Neuronal stem cell (in vitro differentiated cells): ENCODE measurements at regions not wholly inside any gene's neighbourhood (a gene's known extent, or its start where the extent isn't known, plus 50 kb on each side); places are given as distances from the start of the nearest gene placed in this dataset. TPM values are rescaled to one million over a fixed set of nuclear protein-coding genes. Genes with fewer than 3 reads are reported as not detected.

Experiments
- DNase-seq: peaks from one replicate; pipeline ENCODE4 v3.0.0-alpha.2; 2013; ENCODE audit warnings: low spot score
- H2AFZ ChIP-seq: one replicate; pipeline ENCODE4 v1.6.1; 2013; ENCODE audit warnings: mild to moderate bottlenecking, low read length, inconsistent platforms
- H2AK5ac ChIP-seq: 2 replicates; pipeline ENCODE4 v1.6.1; 2013; ENCODE audit warnings: low read depth, mild to moderate bottlenecking, inconsistent platforms, low read length, moderate library complexity, mixed read lengths
- H2BK120ac ChIP-seq: 2 replicates; pipeline ENCODE4 v1.6.1; 2013; ENCODE audit warnings: low read depth, mild to moderate bottlenecking, inconsistent platforms, low read length, moderate library complexity, mixed read lengths
- H2BK12ac ChIP-seq: one replicate; pipeline ENCODE4 v1.6.1; 2013; ENCODE audit warnings: low read length, inconsistent platforms
- H2BK15ac ChIP-seq: 2 replicates; pipeline ENCODE4 v1.6.1; 2013; ENCODE audit warnings: mild to moderate bottlenecking, low read length, inconsistent platforms, mixed read lengths
- H2BK5ac ChIP-seq: one replicate; pipeline ENCODE4 v1.6.1; 2013; ENCODE audit warnings: inconsistent platforms, mild to moderate bottlenecking, low read length, moderate library complexity
- H3K14ac ChIP-seq: one replicate; pipeline ENCODE4 v1.6.1; 2013; ENCODE audit warnings: low read length, inconsistent platforms
- H3K18ac ChIP-seq: 2 replicates; pipeline ENCODE4 v1.6.1; 2013; ENCODE audit warnings: low read length, inconsistent platforms
- H3K23ac ChIP-seq: 2 replicates; pipeline ENCODE4 v1.6.1; 2013; ENCODE audit warnings: low read depth, mild to moderate bottlenecking, mixed read lengths, low read length, inconsistent platforms; ENCODE audit not compliant: poor library complexity
- H3K27ac ChIP-seq: replicated peaks from 3 replicates; pipeline ENCODE4 v1.5.1; 2013; ENCODE audit warnings: low read length, inconsistent platforms
- H3K27me3 ChIP-seq, 3 experiments: 2 replicates each; pipeline ENCODE4 v1.6.1; 2013; ENCODE audit warnings: low read length in 3 of 3, mild to moderate bottlenecking in 2 of 3, inconsistent platforms in 1 of 3, low read depth in 1 of 3, mixed read lengths in 1 of 3, moderate library complexity in 1 of 3; ENCODE audit not compliant: control insufficient read depth in 3 of 3, insufficient read depth in 3 of 3
- H3K36me3 ChIP-seq, 2 donors: replicated peaks in 1 of 2; 2 replicates each; pipeline ENCODE4 v1.6.1; 2013; ENCODE audit warnings: low read length in 2 of 2; ENCODE audit not compliant: control insufficient read depth in 2 of 2, insufficient read depth in 2 of 2
- H3K4ac ChIP-seq: 2 replicates; pipeline ENCODE4 v1.6.1; 2013; ENCODE audit warnings: inconsistent platforms, mild to moderate bottlenecking, low read length, moderate library complexity
- H3K4me1 ChIP-seq, 2 donors: 1 replicate in 1 of 2; 2 replicates in 1 of 2; pipeline ENCODE4 v1.6.1; 2013; ENCODE audit warnings: low read length in 2 of 2, low read depth in 1 of 2; ENCODE audit not compliant: control insufficient read depth in 2 of 2, insufficient read depth in 1 of 2
- H3K4me2 ChIP-seq: one replicate; pipeline ENCODE4 v1.6.1; 2013; ENCODE audit warnings: mild to moderate bottlenecking, low read length, inconsistent platforms; ENCODE audit not compliant: insufficient read depth, poor library complexity, severe bottlenecking
- H3K4me3 ChIP-seq, 2 donors: 2 replicates each; pipeline ENCODE4 v1.5.1; 2013; ENCODE audit warnings: low read length in 2 of 2, mild to moderate bottlenecking in 2 of 2, inconsistent platforms in 1 of 2, moderate library complexity in 1 of 2
- H3K79me1 ChIP-seq: one replicate; pipeline ENCODE4 v1.6.1; 2013; ENCODE audit warnings: low read depth, mild to moderate bottlenecking, inconsistent platforms, low read length, moderate library complexity
- H3K9ac ChIP-seq: one replicate; pipeline ENCODE4 v1.6.1; 2013; ENCODE audit warnings: mild to moderate bottlenecking, low read depth, low read length, inconsistent platforms; ENCODE audit not compliant: poor library complexity
- H3K9me3 ChIP-seq, 2 donors: replicated peaks in 1 of 2; 2 replicates each; pipeline versions ENCODE3 to v1.6.1; 2013; ENCODE audit warnings: low read length in 2 of 2, mild to moderate bottlenecking in 2 of 2, inconsistent platforms in 1 of 2, low read depth in 1 of 2, mixed read lengths in 1 of 2, moderate library complexity in 1 of 2; ENCODE audit not compliant: control insufficient read depth in 2 of 2, insufficient read depth in 1 of 2
- H4K8ac ChIP-seq: one replicate; pipeline ENCODE4 v1.6.1; 2013; ENCODE audit warnings: low read depth, mild to moderate bottlenecking, inconsistent platforms, low read length, moderate library complexity
- H4K91ac ChIP-seq: one replicate; pipeline ENCODE4 v1.6.1; 2013; ENCODE audit warnings: low read length, low read depth, mild to moderate bottlenecking, inconsistent platforms; ENCODE audit not compliant: poor library complexity
- WGBS, 2 donors: extraction: QIAGEN DNeasy Blood & Tissue Kit; methylation state at CpG; one replicate each; pipeline ENCODE4 v1.1.7; 2013; ENCODE audit warnings: missing lambda C conversion rate in 2 of 2, mixed read lengths in 1 of 2; ENCODE audit not compliant: insufficient read length in 2 of 2, insufficient replicate concordance in 1 of 2; ENCODE audit errors: extremely low coverage in 2 of 2; 5-methylcytosine and 5-hydroxymethylcytosine counted together
- small RNA-seq: library from polyadenylated mRNA; stranded (forward); fragments of <200 nt; extraction: miRNeasy Mini kit (QIAGEN cat#:217004); gene quantifications from one replicate; pipeline ENCODE3, GENCODE V24; 2013; ENCODE audit not compliant: insufficient read depth

DNA sequence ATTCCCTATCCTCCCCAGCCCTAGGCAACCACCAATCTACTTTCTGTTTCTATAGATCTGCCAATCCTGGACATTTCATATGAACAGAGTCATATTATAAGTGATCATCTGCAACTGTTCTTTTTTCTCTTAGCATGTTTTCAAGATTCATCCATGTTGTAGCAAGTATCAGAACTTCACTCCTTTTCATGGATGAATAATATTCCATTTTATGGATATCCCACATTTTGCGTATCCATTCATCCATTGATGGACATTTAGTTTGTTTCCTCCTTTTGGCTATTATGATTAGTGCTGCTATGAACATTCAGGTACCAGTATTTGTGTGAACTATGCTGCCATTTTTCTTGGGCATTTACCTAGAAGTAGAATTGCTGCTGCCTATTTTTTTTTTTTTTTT, 51.3 kb upstream of the HAND1 start:
- H2BK5ac ChIP-seq, result no peak overlapping the region

DNA sequence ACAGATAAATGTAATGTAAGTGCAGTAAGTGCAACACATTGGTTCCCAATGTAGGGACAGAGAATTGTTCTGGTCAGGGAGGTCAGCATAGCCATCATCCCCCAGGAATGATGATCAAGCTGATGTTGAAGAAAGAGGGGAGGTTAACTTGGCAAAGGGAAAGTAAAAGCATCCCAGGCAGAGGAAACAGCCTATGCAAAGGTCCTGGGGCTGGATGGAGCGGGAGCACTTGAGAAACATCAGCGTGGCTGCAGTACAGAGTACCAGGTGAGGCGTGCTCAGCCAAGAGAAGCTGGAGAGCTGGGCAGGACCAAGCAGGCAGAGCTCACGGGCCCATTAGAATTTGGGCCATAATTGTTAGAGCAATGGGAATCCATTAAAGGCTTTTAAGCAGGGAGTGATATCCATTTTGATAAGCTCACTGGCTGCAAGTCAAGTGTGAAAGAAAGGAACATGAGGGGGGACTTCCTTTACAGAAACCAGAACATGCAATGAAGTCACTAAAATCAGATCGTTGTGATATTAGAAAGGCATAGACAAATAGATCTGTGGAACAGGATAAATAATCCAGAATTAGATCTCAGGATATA, 50.1 kb upstream of the HAND1 start:
- no peaks in the 10 kb centered on the region for H3K9me3 ChIP-seq
- H3K14ac ChIP-seq, result no peak overlapping the region
- no peak overlapping the region for H3K9ac ChIP-seq
- H3K4ac ChIP-seq, result no peak overlapping the region
- H2AFZ ChIP-seq, result no peak overlapping the region
- peaks cover 0 to 10% (median 0%) of the 10 kb centered on the region in 3 experiments for H3K27me3 ChIP-seq
- DNase-seq, result no peak
- no peak overlapping the region for H2AK5ac ChIP-seq
- no peak overlapping the region for H2BK120ac ChIP-seq
- no peak overlapping the region for H4K91ac ChIP-seq
- no peaks in the 10 kb centered on the region for H3K36me3 ChIP-seq
- WGBS, 2 donors, result no CpG with 5 or more reads among the region's 5 CpGs
- no peak overlapping the region for H2BK5ac ChIP-seq
- H4K8ac ChIP-seq, result no peak overlapping the region
- H2BK12ac ChIP-seq, result no peak overlapping the region
- no peak overlapping the region for H2BK15ac ChIP-seq
- no peak overlapping the region for H3K18ac ChIP-seq
- H3K79me1 ChIP-seq, result no peaks in the 10 kb centered on the region
- no peak overlapping the region for H3K23ac ChIP-seq
- H3K27ac ChIP-seq, result no peak overlapping the region
- no peak overlapping the region for H3K4me2 ChIP-seq
- no peaks in the 10 kb centered on the region for H3K4me1 ChIP-seq
- no peak overlapping the region for H3K4me3 ChIP-seq

More for the DNA sequence above, 51.3 kb upstream of the HAND1 start:
- Histone ChIP-seq H3K9me3 (no peaks in the 10 kb centered on the region), H3K27me3 (peaks cover 0 to 3% (median 0%) of the 10 kb centered on the region in 3 experiments), H3K27ac (no peak overlapping the region), H3K4ac (no peak overlapping the region), H4K8ac (no peak overlapping the region), H2BK12ac (no peak overlapping the region), H3K4me2 (no peak overlapping the region), H3K14ac (no peak overlapping the region), H2AFZ (no peak overlapping the region), H3K4me1 (no peaks in the 10 kb centered on the region), H2BK15ac (no peak overlapping the region), H3K4me3 (no peak overlapping the region), H2AK5ac (no peak overlapping the region), H3K36me3 (no peaks in the 10 kb centered on the region), H2BK120ac (no peak overlapping the region), H3K23ac (no peak overlapping the region), H4K91ac (no peak overlapping the region), H3K79me1 (no peaks in the 10 kb centered on the region), H3K18ac (no peak overlapping the region), H3K9ac (no peak overlapping the region)
- no peak for DNase-seq
- no CpG with 5 or more reads among the region's 1 CpG for WGBS, 2 donors

Small RNA genes in the stretch of these regions (small RNA-seq; reads per million reads assigned to genes)
- gene MIR1303, result not detected
- gene MIR3141, result not detected
